GM19395 (cell line): ENCODE measurements at regions not wholly inside any gene's neighbourhood (a gene's known extent, or its start where the extent isn't known, plus 50 kb on each side); places are given as distances from the start of the nearest gene placed in this dataset.
A peak's percentile ranks its signal among the peaks of the same experiment; 100 is the strongest.
"Not testable (repeated sequence)": the region's sequence is repeated elsewhere in the genome, so short reads cannot be mapped to it uniquely, and the experiment has no call there.

Experiments used
- ATAC-seq: cut with Tn5 transposase; IDR thresholded peaks from one replicate; pipeline ENCODE4 v1.9.1; 2021; ENCODE audit warnings: mild to moderate bottlenecking, moderate library complexity; ENCODE audit not compliant: unreplicated experiment

DNA sequence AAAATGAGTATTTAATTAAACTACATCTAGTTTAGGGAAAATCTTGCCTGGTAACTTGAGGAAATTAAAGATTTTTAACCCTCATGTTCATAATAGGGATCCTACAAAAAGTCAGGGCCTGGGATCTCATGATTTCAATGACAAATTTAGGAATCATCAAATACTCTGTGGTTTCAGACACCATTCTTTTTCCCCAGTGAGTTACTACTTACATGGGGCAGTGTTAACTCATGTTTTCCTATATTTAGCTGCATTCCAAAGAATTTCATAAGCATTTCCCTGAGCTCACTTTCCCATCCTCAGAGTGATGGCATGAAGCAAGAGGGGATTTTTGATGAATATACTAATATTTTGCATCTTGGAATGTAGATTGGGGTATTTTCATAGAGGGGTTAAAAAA, 321.7 kb downstream of the CENPW start:
- ATAC-seq = no peak

DNA sequence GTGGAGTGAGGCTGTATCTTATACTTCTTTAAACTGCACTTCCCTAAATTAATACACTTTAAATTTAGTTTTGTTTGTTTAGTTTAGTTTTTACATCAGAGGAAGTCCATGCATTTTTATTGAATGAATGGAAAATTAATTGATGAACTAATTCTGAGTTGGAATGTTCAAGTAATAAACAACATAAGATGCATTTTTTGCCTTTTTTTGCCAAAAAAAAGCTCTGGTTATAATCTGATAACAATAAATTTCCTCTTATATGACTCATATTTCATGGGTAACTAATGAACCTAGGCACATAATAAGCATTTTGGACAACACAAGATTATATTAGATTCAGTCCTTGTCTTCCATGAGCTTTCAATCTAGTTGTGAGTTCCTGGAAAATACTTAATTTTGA, 323.1 kb downstream of the CENPW start:
- no peak for ATAC-seq

DNA sequence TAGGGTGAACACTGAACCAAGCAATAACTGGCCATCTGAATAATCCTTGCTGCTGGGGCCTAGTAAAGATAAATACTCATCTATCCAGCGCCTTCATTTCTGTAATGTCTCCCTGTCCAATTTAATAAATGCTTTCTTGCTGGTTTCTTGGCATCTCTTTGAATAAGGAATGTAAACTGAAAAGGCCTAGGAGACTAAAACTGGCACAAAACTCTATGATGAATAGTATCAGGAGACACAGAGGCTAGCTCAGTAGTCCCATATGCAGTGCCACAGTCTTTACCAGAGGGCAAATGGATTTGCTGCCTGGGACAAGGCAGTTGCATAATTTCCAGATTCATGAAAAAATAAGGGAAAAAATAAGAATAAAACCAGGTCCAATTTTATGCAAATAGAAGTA, 324.4 kb downstream of the CENPW start:
- ATAC-seq = no peak

DNA sequence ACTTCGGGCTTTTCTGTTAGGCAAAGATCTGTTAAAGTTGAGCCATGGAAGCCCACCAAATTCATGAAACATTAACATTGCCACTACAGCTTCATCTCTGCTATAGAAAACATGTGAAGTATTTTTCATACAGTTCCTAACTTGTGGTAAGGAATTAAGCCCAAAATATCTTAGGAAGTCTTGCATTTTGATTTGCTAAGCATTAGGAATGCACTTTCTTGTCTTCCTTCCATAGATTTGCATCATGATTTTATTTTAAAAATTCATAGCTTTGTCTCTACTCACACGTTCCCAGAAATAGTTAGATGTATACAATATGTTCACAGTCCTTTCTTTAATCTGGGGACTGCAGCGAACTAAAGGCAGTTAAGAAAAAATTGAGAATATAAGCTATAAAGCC, 325.6 kb downstream of the CENPW start:
- ATAC-seq = no peak

DNA sequence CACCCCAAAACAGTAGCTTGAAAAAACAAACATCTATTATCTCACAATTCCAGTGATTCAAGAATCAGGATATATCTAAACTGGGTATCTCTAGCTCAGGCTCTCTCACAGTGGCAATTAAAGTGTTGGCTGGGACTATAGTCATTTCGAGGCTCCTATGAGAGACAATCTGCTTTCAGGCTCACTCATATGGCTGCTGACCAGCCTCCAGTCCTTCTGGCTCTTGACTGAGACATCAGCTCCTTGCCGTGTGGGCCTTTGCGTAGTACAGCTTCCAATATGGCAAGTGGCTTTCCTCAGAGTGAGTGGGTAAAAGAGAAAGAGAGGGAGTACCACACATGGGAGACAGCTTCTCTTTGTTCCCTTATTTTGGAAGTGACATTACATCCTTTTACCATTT, 327.2 kb downstream of the CENPW start:
- ATAC-seq = no peak

DNA sequence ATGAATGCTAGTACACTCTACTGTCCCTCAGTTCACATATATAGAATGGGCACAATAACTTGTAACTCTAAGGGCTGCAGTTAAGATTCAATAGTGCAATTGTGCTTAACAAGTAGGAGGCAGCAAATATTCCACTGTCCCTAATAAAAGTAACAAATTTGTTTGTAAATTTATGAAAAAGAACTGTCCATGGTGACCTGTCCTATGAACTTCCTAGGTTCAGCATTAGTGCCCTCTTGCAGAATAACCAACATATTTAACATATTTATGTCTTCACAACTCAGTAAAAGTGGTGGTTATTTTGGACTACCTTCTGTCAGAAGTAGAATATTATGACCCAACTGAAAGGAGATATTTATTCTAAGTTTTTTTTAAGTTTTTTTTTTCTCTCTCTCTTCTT, 327.8 kb downstream of the CENPW start:
- ATAC-seq = no peak

DNA sequence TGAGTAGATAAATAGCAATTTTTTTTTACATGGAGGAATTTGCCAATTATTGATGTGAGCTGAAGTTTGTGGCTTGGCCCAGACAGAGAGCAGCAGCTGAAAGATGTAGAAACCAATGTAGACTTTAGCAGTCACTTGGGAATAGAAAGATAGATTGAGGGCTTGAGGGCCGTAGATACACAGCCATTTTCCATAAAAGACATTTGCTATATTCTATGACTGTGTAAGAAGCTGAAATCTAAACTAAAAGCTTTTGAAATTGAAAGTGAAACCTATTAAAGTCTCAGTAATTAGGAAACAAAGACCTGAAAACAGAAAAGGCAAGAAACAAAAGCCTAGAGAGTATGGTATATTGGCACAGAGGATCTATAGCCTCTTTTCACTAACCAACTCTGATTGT, 332.7 kb downstream of the CENPW start:
- peak; percentile 95 for ATAC-seq

DNA sequence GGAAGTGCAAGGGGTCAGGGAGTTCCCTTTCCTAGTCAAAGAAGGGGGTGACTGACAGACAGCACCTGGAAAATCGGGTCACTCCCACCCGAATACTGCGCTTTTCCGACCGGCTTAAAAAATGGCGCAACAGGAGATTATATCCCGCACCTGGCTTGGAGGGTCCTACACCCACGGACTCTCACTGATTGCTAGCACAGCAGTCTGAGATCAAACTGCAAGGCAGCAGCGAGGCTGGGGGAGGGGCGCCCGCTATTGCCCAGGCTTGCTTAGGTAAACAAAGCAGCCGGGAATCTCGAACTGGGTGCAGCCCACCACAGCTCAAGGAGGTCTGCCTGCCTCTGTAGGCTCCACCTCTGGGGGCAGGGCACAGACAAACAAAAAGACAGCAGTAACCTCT, 333.8 kb downstream of the CENPW start:
- ATAC-seq = not testable (repeated sequence)

DNA sequence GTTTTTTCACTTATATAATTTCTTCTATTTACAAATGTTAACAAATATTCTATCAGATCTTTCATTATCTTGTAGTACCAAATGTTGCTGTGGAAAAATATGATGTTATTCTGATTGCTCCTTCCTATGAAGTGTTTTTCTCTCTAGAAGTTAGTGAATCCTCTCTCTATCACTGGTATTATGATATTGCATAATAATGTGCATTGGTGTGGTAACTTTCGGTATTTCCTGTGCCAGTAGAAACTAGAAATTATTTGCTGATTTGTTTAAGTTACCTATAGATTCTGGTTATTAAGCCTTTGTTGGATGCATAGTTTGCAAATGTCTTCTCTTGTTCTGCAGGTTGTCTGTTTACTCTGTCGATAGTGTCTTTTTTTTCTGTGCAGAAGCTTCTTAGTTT, 342.5 kb downstream of the CENPW start:
- no peak for ATAC-seq

DNA sequence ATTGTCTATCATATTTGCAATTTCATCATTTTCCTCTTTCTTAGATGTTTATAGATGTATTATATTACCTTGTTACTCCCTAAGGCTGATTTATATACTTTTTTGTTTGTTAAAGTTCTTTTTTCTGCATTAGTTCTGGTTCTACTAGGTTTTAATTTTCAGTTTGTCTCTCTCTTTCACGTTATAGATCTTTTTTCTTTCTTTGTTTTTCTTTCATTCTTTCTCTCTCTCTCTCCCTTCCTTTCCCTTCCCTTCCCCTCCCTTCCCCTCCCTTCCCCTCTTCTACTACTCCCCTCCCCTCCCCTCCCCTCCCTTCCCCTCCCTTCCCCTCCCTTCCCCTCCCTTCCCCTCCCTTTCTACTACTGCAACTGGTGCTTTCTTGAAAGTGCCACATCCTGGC, 345.3 kb downstream of the CENPW start:
- ATAC-seq = no peak

DNA sequence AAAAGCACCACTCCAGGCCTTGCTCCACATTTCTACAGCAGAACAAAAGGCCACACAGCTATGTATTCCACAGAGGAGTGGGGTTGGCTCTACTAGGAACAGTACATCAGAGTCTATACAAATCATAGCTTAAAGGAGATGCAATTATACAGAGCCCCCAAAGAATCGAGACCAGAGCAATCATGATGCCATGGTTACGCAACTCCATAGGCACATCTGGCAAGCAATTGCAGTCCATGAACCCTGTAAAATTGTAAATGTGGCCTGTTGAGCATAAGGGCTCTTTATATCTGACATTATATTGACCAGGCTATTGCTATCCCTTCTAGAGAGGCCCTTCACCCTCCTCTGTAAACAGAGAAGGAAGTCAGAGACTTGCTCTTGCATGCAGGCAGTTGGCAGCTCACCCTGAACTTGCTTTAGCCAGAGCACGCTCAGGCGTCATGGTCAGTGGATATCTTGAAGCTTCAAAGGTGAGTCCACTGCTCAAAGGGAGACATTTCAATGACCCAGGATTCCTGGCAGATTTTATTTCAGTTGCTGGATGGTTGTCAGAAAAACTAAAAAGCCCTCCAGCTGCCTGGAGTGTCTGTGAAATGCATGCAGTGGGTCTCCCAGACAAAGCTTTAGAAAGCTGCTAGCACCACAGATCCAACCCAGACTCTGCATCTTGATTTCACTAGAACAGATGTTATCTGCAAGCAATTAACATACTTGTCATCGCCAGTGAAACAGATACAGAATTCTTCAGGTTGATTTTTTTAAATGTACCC, 357.2 kb downstream of the CENPW start:
- ATAC-seq = no peak

DNA sequence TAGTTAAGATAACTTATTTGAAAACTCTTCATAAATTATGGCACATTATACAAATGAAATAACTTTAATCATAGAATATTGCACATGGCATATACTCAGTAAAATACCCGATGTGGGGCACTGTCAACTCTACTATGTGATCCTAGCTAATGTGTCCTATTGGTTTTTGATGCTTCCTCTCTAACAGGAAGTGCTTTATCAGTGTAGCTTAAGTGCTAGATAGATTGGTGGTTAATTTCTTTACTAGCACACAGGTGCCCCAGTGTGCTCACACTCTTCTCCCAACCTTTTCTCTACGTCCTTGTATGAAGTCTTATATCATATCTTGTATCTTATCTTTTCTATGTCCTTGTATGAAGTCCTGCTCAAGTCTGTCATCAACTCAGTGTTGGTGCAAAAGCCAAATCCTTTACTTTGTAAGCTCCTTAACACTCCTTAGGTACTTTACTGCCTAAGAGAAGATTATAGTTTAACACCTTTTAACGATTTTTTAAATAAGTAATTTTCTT, 358.9 kb downstream of the CENPW start:
- ATAC-seq = no peak

DNA sequence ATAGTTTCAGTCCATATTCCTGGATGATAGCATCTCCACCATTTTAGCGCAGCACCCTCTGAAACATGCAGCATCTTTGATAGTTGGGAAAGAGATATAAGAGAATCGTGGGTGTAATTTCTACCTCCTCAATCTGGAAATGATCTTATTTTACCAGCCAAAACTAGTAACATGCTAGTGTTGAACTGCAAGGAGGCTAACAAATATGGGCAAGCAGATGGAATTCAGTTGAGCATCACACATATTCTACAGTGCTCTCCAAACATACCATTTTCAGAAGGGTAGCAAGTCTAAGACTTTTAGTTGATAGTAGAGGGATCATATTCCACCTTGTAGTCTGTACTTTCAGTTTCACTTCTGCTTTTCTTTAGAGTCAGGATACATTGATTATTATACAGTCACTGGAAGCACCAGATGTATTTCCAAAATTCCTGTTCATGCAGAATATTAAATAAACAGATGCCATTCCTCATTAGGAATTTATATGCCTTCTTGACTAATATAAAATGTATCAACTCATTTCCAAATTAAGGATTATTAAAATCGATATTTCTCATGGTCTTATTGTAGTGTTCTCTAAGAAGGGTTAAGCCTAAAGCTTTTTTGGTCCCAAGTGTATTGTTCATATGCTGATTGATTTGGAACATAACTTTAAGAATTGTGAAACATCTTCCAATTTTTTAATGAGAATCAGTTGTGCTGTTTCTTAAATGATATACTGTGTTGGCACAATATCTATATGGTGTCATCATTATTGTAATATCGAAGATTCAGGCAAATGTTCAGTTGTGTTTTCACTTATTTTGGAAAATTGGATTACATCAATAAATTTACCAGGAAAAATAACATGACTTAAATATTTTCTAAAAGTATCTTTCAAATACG, 362.0 kb downstream of the CENPW start:
- peak; percentile 51 for ATAC-seq

DNA sequence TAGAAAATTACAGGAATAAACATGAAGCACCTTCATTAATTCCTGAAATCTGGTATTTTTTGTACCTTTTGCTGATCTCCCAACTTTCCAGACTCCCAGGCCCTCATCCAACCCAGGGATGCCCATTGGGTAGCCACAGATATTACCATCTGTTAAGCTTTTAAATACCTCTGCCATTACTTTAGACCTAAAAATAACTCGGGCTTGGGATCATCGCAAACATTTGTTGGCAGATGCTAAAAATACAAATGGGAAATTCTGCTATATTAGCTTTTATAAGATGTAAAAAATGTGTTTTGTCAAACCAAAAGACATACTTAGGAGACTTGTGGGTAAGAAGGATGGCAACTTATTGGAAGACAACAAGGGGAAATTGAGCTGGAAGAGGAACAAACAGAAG, 376.1 kb downstream of the CENPW start:
- no peak for ATAC-seq

DNA sequence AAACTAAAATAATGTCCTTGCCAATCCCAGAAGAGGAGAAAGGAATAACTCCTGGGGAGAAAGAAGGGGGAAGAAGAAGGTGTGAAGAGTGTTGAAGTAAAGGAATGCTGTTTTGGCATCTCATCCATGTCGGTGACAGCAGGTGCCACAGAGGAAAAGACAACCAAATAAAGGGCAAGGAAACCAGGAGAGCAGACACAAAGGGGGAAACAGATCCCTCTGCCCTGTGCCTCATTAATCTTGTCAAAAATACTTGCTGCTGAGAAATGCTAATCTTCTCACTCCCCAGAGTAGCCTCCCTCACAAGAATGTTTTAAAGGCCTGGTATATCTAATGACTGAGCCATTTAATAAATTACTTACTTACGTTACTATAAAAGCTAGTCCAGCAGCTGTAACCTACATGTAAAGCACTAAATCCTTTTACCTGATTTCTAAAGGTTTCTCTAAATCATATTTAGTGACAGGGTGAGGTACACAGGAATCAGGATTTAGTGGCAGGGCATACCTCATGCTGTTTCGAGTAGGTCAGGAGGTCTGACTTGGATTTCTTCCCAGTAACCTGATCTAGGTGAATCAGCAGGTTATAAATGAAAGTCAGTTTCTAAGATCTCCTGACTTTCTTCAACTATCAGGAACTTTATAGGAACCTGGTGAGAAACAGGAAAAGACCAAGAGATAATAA, 377.1 kb downstream of the CENPW start:
- ATAC-seq = no peak

DNA sequence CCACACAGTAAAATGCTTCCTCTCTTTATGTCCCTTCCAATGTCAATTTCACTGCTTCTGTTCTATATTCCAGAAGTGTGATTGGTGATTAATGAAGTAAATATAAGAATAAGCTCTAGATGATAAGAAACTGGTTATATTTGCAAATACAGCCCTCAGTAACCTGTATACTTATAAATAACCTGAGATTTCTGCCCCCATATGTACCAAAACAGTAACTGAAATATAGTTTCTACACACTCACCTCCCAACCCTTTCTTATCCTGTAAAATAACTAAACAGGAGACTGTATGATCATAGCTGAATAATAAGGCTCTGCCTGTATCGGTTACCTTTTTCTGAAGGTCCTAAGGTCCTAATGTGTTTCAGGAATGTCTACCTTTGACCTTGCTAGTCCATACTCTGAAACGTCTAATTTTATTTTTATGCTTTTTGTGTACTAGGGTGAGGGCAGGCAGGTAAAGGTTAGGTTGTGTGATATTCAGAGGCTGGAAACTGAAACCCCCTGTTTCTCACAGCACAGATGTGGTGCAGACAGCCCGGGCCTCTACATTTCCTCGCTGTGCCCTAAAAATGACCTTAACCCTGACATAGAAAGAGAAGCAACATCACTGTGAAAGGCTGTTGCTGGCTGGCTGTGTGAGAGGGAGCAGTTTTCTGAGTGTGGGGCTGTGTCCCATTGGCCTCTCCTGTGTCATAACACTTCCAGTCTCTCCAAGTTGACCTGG, 378.8 kb downstream of the CENPW start:
- ATAC-seq = peak; percentile 90

DNA sequence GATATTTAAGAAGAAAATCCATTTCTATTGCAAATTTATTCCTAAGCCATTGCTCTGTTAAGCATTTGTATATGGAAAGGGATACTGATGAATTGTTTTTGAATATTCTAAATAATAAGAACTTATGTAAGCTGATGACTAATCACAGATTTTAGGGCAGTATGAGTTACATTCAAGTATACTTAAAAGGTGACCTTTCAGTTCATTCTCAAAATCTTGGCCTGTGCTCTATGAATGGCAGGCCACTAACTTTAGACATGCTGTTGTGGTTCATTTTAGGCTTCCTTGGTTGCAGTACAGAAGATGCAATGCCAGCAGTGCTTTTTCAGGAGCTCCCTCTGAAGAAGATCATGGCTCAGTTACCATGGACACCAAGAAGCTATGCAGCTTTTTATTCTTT, 380.4 kb downstream of the CENPW start:
- no peak for ATAC-seq

DNA sequence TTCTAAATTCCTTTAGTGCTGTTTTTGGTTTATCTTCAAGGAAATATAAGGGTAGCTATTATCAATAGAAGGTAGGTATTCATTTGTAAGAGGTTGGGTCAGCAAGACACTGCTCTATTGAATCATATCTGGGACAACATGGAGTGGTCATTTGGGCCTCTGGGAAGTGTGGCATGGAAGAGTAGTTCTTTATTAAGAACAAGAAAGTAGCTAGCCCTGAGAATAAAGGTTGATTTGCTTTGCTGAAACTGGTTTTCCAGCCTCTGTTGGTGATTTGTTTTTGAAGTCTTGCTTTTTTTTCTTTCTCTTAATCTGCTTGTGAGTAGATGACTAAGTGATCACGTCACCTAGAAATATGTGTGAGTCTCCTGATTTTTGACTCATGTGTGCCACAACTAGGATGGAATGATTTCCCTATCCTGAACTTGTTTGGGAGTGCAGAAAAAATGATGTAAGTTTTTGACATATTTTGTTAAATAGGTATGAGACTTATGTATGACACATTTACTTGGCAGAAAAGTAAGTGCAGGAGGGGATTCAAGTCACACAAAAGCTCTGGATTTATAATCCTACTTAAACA, 381.8 kb downstream of the CENPW start:
- no peak for ATAC-seq

DNA sequence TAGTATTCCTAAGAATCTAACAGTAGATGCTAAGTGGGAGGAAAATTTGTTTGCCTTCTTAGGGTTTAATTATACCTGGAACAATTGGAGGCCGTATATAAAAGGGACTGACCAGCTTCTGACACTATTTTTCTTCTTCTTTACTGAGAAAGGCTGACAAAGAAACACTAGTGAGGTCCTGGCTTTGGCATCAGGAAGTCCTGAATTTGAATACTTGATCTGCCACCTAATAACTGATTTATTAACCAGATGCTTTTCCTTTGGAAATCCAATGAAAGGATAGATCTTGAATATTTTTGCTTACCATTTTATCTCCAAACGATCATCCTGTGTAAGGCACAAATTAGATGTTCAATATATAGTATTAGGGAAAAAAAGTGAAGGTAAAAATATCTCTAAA, 382.5 kb downstream of the CENPW start:
- no peak for ATAC-seq

DNA sequence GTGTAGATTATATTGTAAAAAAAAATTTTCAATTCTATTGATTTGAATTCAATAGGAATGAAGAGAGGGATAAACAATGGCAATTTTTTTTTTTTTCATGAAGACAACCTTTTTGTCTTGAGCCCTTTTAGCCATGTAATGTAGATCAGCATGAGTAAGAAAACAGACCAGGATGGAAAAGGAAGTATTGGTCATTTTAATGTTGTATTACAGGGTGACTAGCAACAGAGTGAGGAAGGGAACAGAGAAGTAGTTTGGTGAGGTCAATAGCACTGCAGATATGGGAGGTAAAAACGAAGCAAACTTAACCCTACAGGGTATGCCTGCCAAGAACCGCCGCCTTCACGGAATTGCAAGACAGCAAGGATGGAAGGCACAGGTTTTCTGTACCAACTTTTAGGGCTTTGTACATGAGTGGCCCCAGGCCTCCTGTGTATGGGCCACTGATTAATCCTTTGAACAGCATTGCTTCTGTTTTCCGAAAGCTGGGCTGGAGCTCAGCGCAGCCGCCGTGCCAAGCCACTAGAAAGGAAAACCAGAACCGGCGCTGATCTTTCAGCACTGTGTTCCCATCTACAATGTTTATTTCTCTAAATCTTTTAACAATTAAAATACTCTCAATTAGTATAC, 383.7 kb downstream of the CENPW start:
- no peak for ATAC-seq
